Fibroblast of the aortic adventitia (primary cell): ENCODE measurements at regions not wholly inside any gene's neighbourhood (a gene's known extent, or its start where the extent isn't known, plus 50 kb on each side); places are given as distances from the start of the nearest gene placed in this dataset.

Experiments
- DNase-seq: peaks from one replicate; pipeline ENCODE4 v3.0.0-alpha.2; 2010; ENCODE audit warnings: low read depth
- H3K4me3 ChIP-seq: 2 replicates; pipeline ENCODE4 v1.5.1; 2011; ENCODE audit warnings: low read depth, mild to moderate bottlenecking, control low read depth, low read length, moderate library complexity
- CTCF ChIP-seq: IDR thresholded peaks from 2 replicates; pipeline ENCODE4 v1.5.1; 2011; ENCODE audit warnings: mild to moderate bottlenecking, low read length, control low read depth, inconsistent platforms; ENCODE audit not compliant: insufficient read depth

- no peak for TF ChIP-seq CTCF
- no peak overlapping the region for H3K4me3 ChIP-seq
- no peak for DNase-seq
Observed at GRCh38 chr12:83408146-83408545, 721.4 kb downstream of the TMTC2 start.

GRCh38 chr12:83404521-83404920 lies 717.8 kb downstream of the TMTC2 start:
- DNase-seq: no peak
- TF ChIP-seq CTCF: no peak
- no peak overlapping the region for H3K4me3 ChIP-seq

GRCh38 chr12:83390186-83390585 lies 703.5 kb downstream of the TMTC2 start:
- H3K4me3 ChIP-seq: no peak overlapping the region
- TF ChIP-seq CTCF: no peak
- no peak for DNase-seq

- no peak for TF ChIP-seq CTCF
- no peak overlapping the region for H3K4me3 ChIP-seq
- DNase-seq: no peak
Observed at GRCh38 chr12:83389237-83389996, 702.7 kb downstream of the TMTC2 start.

GRCh38 chr12:83388551-83388950 lies 701.8 kb downstream of the TMTC2 start:
- no peak for DNase-seq
- no peak for TF ChIP-seq CTCF
- H3K4me3 ChIP-seq: no peak overlapping the region

- no peak for DNase-seq
- TF ChIP-seq CTCF: no peak
- H3K4me3 ChIP-seq: no peak overlapping the region
Observed at GRCh38 chr12:83386527-83387264, 700.0 kb downstream of the TMTC2 start.
